Choroid plexus epithelial cell (primary cell): ENCODE measurements at regions not wholly inside any gene's neighbourhood (a gene's known extent, or its start where the extent isn't known, plus 50 kb on each side); places are given as distances from the start of the nearest gene placed in this dataset.

Experiments used
- DNase-seq: peaks from one replicate; pipeline ENCODE4 v3.0.0-alpha.2; 2010; ENCODE audit warnings: low read depth
- H3K4me3 ChIP-seq: 2 replicates; pipeline ENCODE4 v1.5.1; 2011; ENCODE audit warnings: low read depth, mild to moderate bottlenecking, control low read depth, low read length, moderate library complexity
- TF ChIP-seq, protein P1 (sequence below): conservative IDR thresholded peaks from 2 replicates; pipeline ENCODE4 v1.5.1; 2011; ENCODE audit warnings: low read depth, mild to moderate bottlenecking, control low read depth, inconsistent platforms, low read length, moderate library complexity

GRCh38 chr13:105725887-105726286, 809.6 kb downstream of the EFNB2 start:
- H3K4me3 ChIP-seq = no peak overlapping the region
- peak; percentile 9 for DNase-seq
- TF ChIP-seq, protein P1, sequence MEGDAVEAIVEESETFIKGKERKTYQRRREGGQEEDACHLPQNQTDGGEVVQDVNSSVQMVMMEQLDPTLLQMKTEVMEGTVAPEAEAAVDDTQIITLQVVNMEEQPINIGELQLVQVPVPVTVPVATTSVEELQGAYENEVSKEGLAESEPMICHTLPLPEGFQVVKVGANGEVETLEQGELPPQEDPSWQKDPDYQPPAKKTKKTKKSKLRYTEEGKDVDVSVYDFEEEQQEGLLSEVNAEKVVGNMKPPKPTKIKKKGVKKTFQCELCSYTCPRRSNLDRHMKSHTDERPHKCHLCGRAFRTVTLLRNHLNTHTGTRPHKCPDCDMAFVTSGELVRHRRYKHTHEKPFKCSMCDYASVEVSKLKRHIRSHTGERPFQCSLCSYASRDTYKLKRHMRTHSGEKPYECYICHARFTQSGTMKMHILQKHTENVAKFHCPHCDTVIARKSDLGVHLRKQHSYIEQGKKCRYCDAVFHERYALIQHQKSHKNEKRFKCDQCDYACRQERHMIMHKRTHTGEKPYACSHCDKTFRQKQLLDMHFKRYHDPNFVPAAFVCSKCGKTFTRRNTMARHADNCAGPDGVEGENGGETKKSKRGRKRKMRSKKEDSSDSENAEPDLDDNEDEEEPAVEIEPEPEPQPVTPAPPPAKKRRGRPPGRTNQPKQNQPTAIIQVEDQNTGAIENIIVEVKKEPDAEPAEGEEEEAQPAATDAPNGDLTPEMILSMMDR = no peak

- DNase-seq = peak; percentile 85
- H3K4me3 ChIP-seq = no peak overlapping the region
- TF ChIP-seq, protein P1 = no peak
Measured at GRCh38 chr13:105721016-105721415, 814.4 kb downstream of the EFNB2 start.

DNA sequence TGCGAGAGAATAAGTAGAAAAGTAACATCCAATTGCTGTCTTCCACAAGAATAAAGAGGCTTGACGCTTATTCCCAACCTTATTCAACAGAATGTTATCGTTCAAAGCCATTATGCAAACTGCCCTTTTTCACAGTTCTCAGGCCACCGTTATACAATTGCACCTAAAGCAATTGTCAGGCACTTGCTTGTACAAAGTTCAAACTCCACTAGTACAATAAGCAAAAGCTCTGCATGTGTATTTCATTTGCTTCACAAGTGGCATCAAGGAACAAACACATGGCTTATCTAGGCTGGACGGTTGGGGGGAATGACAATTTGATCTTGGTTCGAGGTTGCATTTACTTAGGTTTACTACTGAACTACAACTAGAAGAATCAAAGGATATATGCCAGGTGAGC, 815.6 kb downstream of the EFNB2 start:
- TF ChIP-seq, protein P1 = no peak
- H3K4me3 ChIP-seq = no peak overlapping the region
- DNase-seq = no peak

DNA sequence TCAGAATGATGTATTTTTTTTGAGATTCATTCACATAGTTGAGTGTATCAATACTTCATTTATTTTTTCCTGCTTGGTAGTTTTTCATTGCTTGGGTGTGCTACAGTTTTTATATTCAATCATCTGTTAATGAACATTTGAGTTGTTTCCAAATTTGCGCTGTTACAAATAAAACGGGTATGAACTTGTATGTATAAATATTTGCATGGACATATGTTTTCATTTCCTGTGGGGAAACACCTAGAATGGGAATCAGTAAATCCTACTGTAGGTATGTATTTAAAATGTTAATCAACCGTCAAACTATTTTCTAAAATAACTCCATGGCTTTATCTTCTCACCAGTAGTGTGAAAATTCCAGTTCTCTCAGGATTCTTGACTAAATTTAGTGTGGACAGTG, 826.3 kb downstream of the EFNB2 start:
- H3K4me3 ChIP-seq = no peak overlapping the region
- TF ChIP-seq, protein P1 = no peak
- no peak for DNase-seq

- DNase-seq = no peak
- TF ChIP-seq, protein P1 = no peak
Measured at GRCh38 chr13:105703843-105704242, 831.6 kb downstream of the EFNB2 start.

DNA sequence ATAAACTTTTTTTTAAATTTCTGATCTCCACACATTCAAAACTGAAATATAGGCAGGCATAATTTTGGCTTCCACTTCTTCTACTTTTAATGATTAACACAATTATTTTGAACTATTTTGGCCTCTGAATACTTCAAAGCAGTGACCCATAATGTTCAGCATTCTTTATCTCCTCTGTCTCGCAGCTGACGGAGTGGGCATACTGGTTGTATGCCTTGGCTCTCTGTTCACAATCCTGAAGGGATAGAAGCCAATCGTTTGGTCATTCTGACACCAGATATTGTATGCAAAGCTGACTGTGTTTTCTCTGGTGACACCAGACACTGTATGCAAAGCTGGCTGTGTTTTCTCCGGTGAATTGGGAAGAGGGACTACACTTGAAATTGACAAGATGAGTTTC, 833.0 kb downstream of the EFNB2 start:
- TF ChIP-seq, protein P1 = no peak
- H3K4me3 ChIP-seq = no peak overlapping the region
- DNase-seq = no peak

More at GRCh38 chr13:105703843-105704242, 831.6 kb downstream of the EFNB2 start:
- H3K4me3 ChIP-seq = no peak overlapping the region

DNA sequence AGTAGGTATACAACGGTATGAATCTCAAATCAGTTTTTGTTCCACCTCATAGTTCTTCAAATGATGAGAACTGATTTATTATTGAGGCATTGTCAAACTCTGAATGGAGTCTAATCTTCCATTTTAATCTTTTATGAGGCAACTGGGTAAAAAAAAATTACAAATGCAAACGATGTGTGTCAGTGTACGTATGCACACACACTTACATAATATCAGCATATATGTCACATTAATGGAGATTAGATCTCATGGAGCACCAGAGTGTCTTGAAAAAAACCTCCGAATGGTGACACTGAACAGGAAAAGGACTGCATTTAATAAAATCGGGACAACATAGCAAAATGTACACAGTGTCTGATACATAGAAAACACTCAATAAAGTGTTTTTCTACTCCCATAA, 842.7 kb downstream of the EFNB2 start:
- TF ChIP-seq, protein P1 = no peak
- H3K4me3 ChIP-seq = no peak overlapping the region
- no peak for DNase-seq
